ENCODE measurements at regions not wholly inside any gene's neighbourhood (a gene's known extent, or its start where the extent isn't known, plus 50 kb on each side); places are given as distances from the start of the nearest gene placed in this dataset.

DNA sequence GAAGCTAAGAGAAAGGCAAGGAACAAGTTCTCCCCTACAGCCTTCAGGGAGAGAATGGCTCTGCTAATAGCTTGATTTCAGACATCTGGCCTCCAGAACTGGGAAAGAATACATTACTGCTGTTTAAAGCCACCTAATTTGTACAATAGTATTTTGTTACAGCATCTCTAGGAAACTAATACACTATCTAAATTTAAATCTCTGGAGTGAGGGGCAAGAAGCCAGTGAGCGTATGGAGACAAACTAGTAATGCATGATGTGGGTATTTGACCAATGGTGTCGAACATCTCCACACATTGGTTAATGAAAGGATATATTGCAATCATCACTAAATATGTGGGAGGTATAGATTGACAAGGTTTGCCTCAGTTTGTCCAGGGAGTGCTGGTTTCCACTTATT is 451.5 kb downstream of the EPM2A start:
- Mint-ChIP-seq H3K36me3 (ENCODE audit: unreplicated experiment) (no peaks in the 10 kb centered on the region), H3K4me1 (ENCODE audit: unreplicated experiment) (no peaks in the 10 kb centered on the region), H3K27ac (ENCODE audit: unreplicated experiment) (no peak overlapping the region), H3K4me3 (ENCODE audit: unreplicated experiment) (no peak overlapping the region), H3K9me3 (ENCODE audit: unreplicated experiment) (no peaks in the 10 kb centered on the region), H3K27me3 (ENCODE audit: unreplicated experiment) (peaks cover 7% of the 10 kb centered on the region)
- no peak for DNase-seq (ENCODE audit: extremely low spot score, unreplicated experiment)
- TF ChIP-seq, protein P1, sequence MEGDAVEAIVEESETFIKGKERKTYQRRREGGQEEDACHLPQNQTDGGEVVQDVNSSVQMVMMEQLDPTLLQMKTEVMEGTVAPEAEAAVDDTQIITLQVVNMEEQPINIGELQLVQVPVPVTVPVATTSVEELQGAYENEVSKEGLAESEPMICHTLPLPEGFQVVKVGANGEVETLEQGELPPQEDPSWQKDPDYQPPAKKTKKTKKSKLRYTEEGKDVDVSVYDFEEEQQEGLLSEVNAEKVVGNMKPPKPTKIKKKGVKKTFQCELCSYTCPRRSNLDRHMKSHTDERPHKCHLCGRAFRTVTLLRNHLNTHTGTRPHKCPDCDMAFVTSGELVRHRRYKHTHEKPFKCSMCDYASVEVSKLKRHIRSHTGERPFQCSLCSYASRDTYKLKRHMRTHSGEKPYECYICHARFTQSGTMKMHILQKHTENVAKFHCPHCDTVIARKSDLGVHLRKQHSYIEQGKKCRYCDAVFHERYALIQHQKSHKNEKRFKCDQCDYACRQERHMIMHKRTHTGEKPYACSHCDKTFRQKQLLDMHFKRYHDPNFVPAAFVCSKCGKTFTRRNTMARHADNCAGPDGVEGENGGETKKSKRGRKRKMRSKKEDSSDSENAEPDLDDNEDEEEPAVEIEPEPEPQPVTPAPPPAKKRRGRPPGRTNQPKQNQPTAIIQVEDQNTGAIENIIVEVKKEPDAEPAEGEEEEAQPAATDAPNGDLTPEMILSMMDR (IDR thresholded peaks at IDR 0.05), result no peak

DNA sequence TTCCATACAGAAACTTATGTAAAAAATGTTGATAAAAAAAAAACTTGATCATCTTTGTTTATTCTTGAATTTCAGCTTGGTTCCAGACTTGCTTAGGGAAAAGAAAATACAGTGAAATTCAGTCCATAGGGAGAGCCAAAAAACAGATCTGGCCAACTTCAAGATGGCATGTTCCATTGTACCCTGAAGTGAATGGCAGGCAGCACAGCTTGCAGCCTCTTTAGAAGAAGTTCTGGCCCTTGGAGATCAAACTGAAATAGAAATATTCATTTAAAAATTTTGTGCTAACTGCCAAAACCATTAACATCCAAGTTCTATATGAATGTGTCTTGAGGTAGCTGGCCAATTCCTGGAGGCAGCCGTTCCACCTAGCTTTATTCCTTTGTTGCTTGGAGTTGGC is 448.4 kb downstream of the EPM2A start:
- Mint-ChIP-seq H3K4me3 (ENCODE audit: unreplicated experiment) (no peak overlapping the region), H3K27ac (ENCODE audit: unreplicated experiment) (no peak overlapping the region), H3K36me3 (ENCODE audit: unreplicated experiment) (no peaks in the 10 kb centered on the region), H3K9me3 (ENCODE audit: unreplicated experiment) (peaks cover 3% of the 10 kb centered on the region), H3K4me1 (ENCODE audit: unreplicated experiment) (no peaks in the 10 kb centered on the region), H3K27me3 (ENCODE audit: unreplicated experiment) (peaks cover 12% of the 10 kb centered on the region)
- TF ChIP-seq, protein P1 (IDR thresholded peaks at IDR 0.05), result no peak
- no peak for DNase-seq (ENCODE audit: extremely low spot score, unreplicated experiment)

DNA sequence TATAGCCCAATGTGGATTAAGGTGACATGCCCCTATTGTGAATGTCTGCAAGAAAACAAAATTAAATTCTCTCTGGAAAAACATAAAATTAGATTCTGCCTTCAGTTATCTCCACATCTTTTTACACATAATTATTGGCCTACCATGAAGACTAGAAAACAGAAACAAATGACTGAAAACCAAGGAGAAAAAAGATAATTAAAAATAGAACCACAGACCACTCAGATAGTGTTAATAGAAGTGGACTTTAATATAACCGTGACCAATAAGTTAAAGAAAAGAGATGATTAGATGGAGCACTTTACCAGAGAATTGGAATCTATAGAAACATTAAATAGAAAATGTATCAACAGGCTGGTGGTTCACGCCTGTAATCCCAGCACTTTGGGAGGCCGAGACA is 445.7 kb downstream of the EPM2A start:
- Mint-ChIP-seq H3K4me1 (ENCODE audit: unreplicated experiment) (no peaks in the 10 kb centered on the region), H3K4me3 (ENCODE audit: unreplicated experiment) (no peak overlapping the region), H3K36me3 (ENCODE audit: unreplicated experiment) (no peaks in the 10 kb centered on the region), H3K9me3 (ENCODE audit: unreplicated experiment) (peaks cover 3% of the 10 kb centered on the region), H3K27me3 (ENCODE audit: unreplicated experiment) (peaks cover 15% of the 10 kb centered on the region), H3K27ac (ENCODE audit: unreplicated experiment) (no peak overlapping the region)
- DNase-seq (ENCODE audit: extremely low spot score, unreplicated experiment), result no peak
- TF ChIP-seq, protein P1 (IDR thresholded peaks at IDR 0.05), result no peak

DNA sequence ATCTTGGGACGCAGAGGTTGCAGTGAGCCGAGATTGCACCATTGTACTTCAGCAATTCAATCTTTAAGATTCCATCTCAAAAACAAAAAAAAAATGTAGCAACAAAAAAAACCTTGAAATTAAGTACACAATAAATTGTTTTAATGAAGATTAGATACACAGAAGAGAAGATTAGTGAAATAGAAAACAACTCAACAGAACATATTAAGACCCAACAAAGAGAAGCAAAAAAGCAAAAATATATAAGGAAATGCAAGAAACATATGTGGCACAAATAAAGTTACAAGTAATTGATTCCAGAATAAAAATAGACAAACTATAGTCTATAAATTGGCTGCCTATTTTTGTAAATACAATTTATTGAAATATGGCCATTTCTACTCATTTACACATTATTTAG is 445.2 kb downstream of the EPM2A start:
- peaks cover 3% of the 10 kb centered on the region for H3K9me3 Mint-ChIP-seq (ENCODE audit: unreplicated experiment)
- DNase-seq (ENCODE audit: extremely low spot score, unreplicated experiment), result no peak
- no peaks in the 10 kb centered on the region for H3K36me3 Mint-ChIP-seq (ENCODE audit: unreplicated experiment)
- H3K4me1 Mint-ChIP-seq (ENCODE audit: unreplicated experiment), result no peaks in the 10 kb centered on the region
- H3K4me3 Mint-ChIP-seq (ENCODE audit: unreplicated experiment), result no peak overlapping the region
- H3K27ac Mint-ChIP-seq (ENCODE audit: unreplicated experiment), result no peak overlapping the region
- TF ChIP-seq, protein P1 (IDR thresholded peaks at IDR 0.05), result no peak
- H3K27me3 Mint-ChIP-seq (ENCODE audit: unreplicated experiment), result peaks cover 15% of the 10 kb centered on the region

DNA sequence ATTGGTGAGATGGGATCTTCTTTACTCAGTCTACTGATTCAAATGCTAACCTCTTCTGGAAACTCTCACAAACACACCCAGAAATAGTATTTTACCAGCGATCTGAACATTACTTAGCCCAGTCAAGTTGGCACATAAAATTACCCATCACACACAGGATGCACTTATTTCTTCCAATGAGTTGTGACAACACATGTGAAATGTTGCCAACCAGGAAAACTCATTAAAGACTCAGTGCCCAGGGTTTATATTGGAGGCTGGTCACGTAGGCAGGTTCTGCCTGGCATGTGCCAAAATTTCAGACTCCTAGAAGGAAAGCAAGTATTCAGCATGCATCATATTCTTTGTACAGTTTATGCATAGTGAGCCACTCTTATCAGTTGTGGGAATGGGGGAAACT is 443.3 kb downstream of the EPM2A start:
- H3K9me3 Mint-ChIP-seq (ENCODE audit: unreplicated experiment), result peaks cover 3% of the 10 kb centered on the region
- TF ChIP-seq, protein P1 (IDR thresholded peaks at IDR 0.05), result no peak
- no peak overlapping the region for H3K27ac Mint-ChIP-seq (ENCODE audit: unreplicated experiment)
- DNase-seq (ENCODE audit: extremely low spot score, unreplicated experiment), result no peak
- H3K4me1 Mint-ChIP-seq (ENCODE audit: unreplicated experiment), result no peaks in the 10 kb centered on the region
- H3K36me3 Mint-ChIP-seq (ENCODE audit: unreplicated experiment), result no peaks in the 10 kb centered on the region
- H3K27me3 Mint-ChIP-seq (ENCODE audit: unreplicated experiment), result peaks cover 8% of the 10 kb centered on the region
- H3K4me3 Mint-ChIP-seq (ENCODE audit: unreplicated experiment), result no peak overlapping the region

Data from osteocyte (in vitro differentiated cells).